HL-60/S4 (cell line): ENCODE measurements at regions not wholly inside any gene's neighbourhood (a gene's known extent, or its start where the extent isn't known, plus 50 kb on each side); places are given as distances from the start of the nearest gene placed in this dataset.
"Not testable (repeated sequence)": the region's sequence is repeated elsewhere in the genome, so short reads cannot be mapped to it uniquely, and the experiment has no call there.

Experiments used
- in situ Hi-C: fragments of 300-500 bp; cut with MboI; formaldehyde crosslinking; loops from 2 replicates; pipeline ENCODE4 v1.14.3; 2022; ENCODE audit warnings: low sequenced_read_pairs

GRCh38 chr5:53403291-53403690, 77.1 kb upstream of the FST start:
- in situ Hi-C loops: no loop called here

- in situ Hi-C loops: no loop called here
Measured at GRCh38 chr5:53403758-53404157, 76.7 kb upstream of the FST start.

DNA sequence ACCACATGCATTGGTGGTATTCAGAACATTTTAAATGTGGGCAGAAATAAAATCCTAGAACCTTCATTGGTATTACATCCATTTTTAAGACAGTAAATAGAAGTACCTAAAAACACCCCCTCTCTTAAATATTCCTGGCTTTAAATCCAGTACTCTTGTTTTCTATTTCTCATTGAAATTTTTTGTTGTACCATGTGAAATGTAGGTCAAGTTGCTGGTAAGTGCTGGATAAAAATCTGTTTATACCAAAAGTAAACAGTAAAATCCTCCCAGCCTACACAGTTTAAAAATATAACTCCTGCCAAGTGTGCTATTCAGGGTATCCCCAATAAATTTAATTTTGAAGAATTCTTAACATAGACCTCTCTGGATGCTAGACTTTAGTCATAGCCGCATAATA, 75.0 kb upstream of the FST start:
- in situ Hi-C loops: no loop called here

DNA sequence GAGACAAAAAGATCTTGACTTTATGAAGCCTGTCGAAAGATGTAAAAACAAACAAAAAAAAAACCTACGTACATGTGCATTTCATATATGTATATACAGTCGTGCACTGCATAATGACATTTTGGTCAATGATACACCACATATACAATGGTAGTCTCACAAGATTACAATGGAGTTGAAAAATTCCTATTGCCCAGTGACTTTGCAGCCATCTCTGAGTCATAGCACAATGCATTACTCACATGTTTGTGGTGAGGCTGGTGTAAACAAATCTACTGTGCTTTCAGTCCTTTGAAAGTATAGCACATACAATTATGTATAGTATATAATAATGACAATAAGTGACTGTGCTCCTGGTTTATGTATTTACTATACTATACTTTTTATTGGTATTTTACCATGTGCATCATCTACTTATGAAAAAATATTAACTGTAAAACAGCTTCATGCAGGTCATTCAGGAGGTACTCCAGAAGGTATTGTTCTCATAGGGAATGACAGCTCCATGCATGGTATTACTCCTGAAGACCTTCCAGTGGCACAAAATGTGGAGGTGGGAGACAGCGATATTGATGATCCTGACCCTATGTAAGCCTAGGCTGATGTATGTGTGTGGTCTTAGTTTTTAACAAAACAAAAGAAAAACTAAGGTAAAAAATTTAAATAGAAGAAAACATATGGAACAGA, 73.7 kb upstream of the FST start:
- in situ Hi-C loops: no loop called here

- in situ Hi-C loops: no loop called here
Measured at GRCh38 chr5:53407373-53407772, 73.1 kb upstream of the FST start.

DNA sequence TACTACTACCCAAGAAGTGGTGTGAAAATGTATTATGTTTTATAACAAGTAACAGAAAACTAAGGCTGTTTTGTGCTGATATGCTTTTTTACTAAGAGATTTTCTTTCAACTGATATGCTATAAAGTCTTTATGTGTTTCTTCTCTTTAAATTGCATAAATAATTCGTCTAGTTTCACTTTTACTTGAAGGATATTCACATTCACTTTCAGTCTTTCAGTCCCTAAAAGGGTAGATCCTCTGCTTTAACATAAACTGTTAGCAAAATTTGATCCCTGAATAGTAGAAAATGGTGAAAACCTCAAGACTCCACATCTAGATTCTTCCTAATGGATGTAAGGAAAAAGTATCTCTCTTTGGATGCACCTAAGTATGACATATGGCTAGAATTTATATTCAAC, 69.0 kb upstream of the FST start:
- in situ Hi-C loops: no loop called here

- in situ Hi-C loops: not testable (repeated sequence)
Measured at GRCh38 chr5:53412499-53412898, 67.9 kb upstream of the FST start.

DNA sequence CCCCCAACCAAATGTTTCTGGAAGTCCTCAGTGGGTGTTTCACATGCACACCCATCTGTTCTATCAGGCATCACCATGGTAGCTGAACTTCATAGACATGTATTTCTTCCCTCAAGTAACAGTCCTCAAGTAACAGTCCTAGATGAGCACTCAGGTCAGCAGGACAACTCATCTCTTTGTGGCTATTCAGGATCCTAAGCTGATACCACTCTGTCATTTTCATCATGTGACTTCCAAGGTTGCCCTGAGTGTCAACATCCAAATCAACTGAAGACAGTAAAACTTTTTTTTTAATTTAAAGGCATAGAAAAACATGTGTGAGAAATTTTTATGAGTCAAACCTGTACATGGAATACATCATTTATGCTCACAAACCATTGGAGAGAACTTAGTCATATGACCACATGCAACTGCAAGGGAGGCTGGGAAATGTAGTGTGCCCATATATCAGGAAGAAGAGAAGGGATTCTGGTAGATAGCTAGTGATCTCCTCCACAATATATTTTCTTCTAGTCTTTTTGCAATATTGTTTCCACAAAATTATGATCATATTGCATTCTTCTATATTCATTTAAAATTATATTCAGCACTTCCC, 64.2 kb upstream of the FST start:
- in situ Hi-C loops: no loop called here

DNA sequence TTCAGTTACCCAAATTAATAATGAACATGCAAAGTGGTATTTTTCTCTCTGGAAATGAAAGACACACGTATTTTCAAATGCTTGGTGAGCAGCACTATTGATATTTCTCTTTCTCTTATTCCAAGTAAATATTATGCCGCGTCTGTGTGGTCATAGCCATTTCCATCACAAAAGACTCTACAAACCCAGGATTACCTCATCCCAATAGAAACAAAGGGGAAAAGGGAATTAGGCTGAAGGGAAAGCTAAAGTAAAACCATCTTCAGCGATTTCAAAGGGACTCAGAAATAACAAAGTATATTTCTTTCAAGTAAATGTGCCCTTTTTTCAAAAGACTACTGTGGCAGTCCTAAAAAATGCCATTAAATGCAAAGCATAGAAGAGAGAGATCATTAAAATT, 62.0 kb upstream of the FST start:
- in situ Hi-C loops: no loop called here

- in situ Hi-C loops: no loop called here
Measured at GRCh38 chr5:53418826-53419658, 61.4 kb upstream of the FST start.

- in situ Hi-C loops: no loop called here
Measured at GRCh38 chr5:53422539-53422938, 57.9 kb upstream of the FST start.

GRCh38 chr5:53423724-53424123, 56.7 kb upstream of the FST start:
- in situ Hi-C loops: no loop called here

- in situ Hi-C loops: loop anchor here (25.0 kb wide), 1 partner anchor 812 kb away; no protein-coding TSS in a partner anchor
Measured at GRCh38 chr5:53424686-53425615, 55.5 kb upstream of the FST start.

GRCh38 chr5:53425687-53426511, 54.5 kb upstream of the FST start:
- in situ Hi-C loops: loop anchor here (25.0 kb wide), 1 partner anchor 811 kb away; no protein-coding TSS in a partner anchor

- in situ Hi-C loops: loop anchor here (25.0 kb wide), 1 partner anchor 811 kb away; no protein-coding TSS in a partner anchor
Measured at GRCh38 chr5:53426512-53426830, 54.0 kb upstream of the FST start.

GRCh38 chr5:53426878-53427277, 53.6 kb upstream of the FST start:
- in situ Hi-C loops: loop anchor here (25.0 kb wide), 1 partner anchor 810 kb away; no protein-coding TSS in a partner anchor

- in situ Hi-C loops: loop anchor here (25.0 kb wide), 1 partner anchor 809 kb away; no protein-coding TSS in a partner anchor
Measured at GRCh38 chr5:53427965-53428364, 52.5 kb upstream of the FST start.

DNA sequence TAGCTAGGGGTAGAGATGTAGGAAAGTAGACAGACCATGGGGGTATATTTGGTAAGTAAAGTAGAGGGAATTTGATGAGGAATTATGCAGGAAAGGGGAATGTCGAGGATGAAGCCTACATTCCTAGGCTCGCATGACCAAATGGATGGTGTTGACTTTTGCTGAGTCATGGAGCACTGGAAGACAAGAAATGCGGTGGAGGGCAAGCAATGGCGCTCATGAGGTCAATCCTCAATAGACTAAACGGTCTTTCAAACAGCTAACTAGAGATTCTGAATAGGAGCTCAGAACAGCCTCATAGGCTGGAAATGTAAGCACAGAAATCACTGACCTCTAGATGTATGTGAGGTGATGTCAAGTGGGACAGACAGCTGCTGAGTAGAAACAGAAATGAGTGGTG, 50.7 kb upstream of the FST start:
- in situ Hi-C loops: loop anchor here (25.0 kb wide), 1 partner anchor 808 kb away; no protein-coding TSS in a partner anchor

- in situ Hi-C loops: loop anchor here (25.0 kb wide), 1 partner anchor 807 kb away; no protein-coding TSS in a partner anchor
Measured at GRCh38 chr5:53430618-53431252, 49.7 kb upstream of the FST start.
